Endothelial cell (in vitro differentiated cells): ENCODE measurements at regions not wholly inside any gene's neighbourhood (a gene's known extent, or its start where the extent isn't known, plus 50 kb on each side); places are given as distances from the start of the nearest gene placed in this dataset.

Experiments
- DNase-seq: peaks from one replicate; pipeline ENCODE4 v3.0.0; 2021; ENCODE audit warnings: low spot score
- H3K27ac Mint-ChIP-seq: one replicate; pipeline ENCODE4 v1.8.0; 2021; ENCODE audit warnings: mixed read lengths, inconsistent platforms; ENCODE audit not compliant: unreplicated experiment
- H3K27me3 Mint-ChIP-seq: one replicate; pipeline ENCODE4 v1.8.0; 2021; ENCODE audit warnings: mild to moderate bottlenecking, moderate library complexity, mixed read lengths, inconsistent platforms; ENCODE audit not compliant: unreplicated experiment
- H3K36me3 Mint-ChIP-seq: one replicate; pipeline ENCODE4 v1.8.0; 2021; ENCODE audit warnings: mild to moderate bottlenecking, low read depth, mixed read lengths, inconsistent platforms; ENCODE audit not compliant: unreplicated experiment
- H3K4me1 Mint-ChIP-seq: one replicate; pipeline ENCODE4 v1.8.0; 2021; ENCODE audit warnings: mild to moderate bottlenecking, mixed read lengths, inconsistent platforms; ENCODE audit not compliant: unreplicated experiment
- H3K4me3 Mint-ChIP-seq: one replicate; pipeline ENCODE4 v1.8.0; 2021; ENCODE audit warnings: mild to moderate bottlenecking, mixed read lengths, inconsistent platforms; ENCODE audit not compliant: unreplicated experiment
- H3K9me3 Mint-ChIP-seq: one replicate; pipeline ENCODE4 v1.8.0; 2021; ENCODE audit warnings: mixed read lengths, inconsistent platforms; ENCODE audit not compliant: unreplicated experiment
- TF ChIP-seq, protein P1 (sequence below): fragments of 200-600 bp; sonication (generic); IDR thresholded peaks from one replicate; pipeline ENCODE4 v1.5.0; 2021; ENCODE audit warnings: antibody characterized with exemption; ENCODE audit not compliant: unreplicated experiment

- TF ChIP-seq, protein P1, sequence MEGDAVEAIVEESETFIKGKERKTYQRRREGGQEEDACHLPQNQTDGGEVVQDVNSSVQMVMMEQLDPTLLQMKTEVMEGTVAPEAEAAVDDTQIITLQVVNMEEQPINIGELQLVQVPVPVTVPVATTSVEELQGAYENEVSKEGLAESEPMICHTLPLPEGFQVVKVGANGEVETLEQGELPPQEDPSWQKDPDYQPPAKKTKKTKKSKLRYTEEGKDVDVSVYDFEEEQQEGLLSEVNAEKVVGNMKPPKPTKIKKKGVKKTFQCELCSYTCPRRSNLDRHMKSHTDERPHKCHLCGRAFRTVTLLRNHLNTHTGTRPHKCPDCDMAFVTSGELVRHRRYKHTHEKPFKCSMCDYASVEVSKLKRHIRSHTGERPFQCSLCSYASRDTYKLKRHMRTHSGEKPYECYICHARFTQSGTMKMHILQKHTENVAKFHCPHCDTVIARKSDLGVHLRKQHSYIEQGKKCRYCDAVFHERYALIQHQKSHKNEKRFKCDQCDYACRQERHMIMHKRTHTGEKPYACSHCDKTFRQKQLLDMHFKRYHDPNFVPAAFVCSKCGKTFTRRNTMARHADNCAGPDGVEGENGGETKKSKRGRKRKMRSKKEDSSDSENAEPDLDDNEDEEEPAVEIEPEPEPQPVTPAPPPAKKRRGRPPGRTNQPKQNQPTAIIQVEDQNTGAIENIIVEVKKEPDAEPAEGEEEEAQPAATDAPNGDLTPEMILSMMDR: no peak
- no peak for DNase-seq
- H3K4me1 Mint-ChIP-seq: peaks cover 3% of the 10 kb centered on the region
- H3K36me3 Mint-ChIP-seq: no peaks in the 10 kb centered on the region
- H3K9me3 Mint-ChIP-seq: no peaks in the 10 kb centered on the region
- no peak overlapping the region for H3K27ac Mint-ChIP-seq
- no peaks in the 10 kb centered on the region for H3K27me3 Mint-ChIP-seq
- H3K4me3 Mint-ChIP-seq: no peak overlapping the region
These were observed 825.6 kb upstream of the HS6ST1 start for GRCh38 chr2:129144082-129144791.

DNA sequence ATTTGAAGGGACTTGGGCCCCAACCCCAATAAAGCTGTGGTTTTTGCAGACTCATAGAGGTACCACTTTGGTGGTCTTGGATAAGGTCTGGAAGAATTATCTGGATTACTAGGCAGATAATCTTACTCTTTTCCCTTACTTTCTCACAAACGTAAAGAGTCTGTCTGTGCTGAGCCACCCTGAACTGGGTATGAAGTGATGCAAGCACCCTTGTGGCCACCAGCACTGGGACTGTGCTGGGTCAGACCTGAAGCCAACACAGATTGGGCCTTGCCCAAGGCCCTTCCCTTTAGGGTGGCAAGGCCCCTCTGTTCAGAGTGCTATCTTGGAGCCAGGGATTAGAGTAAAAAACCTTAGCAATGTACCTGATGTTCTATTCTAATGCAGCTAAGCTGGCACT is 827.0 kb upstream of the RAB6C start:
- DNase-seq: no peak
- Mint-ChIP-seq H3K27ac (no peak overlapping the region), H3K27me3 (no peaks in the 10 kb centered on the region), H3K4me1 (no peaks in the 10 kb centered on the region), H3K4me3 (no peak overlapping the region), H3K9me3 (no peaks in the 10 kb centered on the region), H3K36me3 (no peaks in the 10 kb centered on the region)
- TF ChIP-seq, protein P1: no peak

GRCh38 chr2:129160879-129161278 is 818.6 kb upstream of the RAB6C start:
- no peaks in the 10 kb centered on the region for H3K36me3 Mint-ChIP-seq
- H3K9me3 Mint-ChIP-seq: no peaks in the 10 kb centered on the region
- H3K27ac Mint-ChIP-seq: no peak overlapping the region
- TF ChIP-seq, protein P1: no peak
- H3K4me3 Mint-ChIP-seq: no peak overlapping the region
- H3K4me1 Mint-ChIP-seq: peaks cover 3% of the 10 kb centered on the region
- no peaks in the 10 kb centered on the region for H3K27me3 Mint-ChIP-seq
- no peak for DNase-seq

DNA sequence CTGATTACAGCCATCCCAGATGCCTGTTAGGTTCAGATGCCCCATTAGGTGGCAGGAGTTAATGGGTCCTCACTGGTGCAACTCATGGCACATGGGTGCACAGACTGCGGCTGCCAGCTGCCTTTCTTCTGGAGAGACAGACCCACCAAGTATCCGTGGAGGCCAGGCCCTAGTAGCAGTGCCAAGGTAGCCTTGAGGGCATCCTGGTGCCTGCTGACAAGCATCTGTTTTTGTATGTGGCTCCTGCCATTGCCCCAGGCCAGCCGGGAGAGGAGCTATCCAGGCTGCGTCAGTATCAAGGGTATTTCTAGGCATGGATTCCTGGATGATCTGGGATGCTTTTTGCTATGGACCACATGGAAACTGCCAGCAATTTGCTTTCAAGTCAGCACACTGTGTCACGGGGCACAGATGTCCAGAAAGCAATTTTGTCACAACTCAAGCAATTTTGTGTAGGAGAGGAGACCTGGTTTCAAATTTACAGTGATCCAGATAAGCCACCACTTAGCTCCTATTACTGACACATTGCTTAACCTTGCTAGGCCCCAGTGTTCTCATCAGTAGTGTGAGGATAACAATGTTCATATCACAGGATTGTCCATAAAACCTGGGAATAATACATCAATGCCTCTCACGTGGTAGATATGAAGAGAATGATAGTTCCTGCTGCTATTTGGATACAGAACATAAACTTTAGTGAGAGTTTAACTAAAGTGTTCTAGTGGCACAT is 815.1 kb upstream of the RAB6C start:
- no peaks in the 10 kb centered on the region for H3K36me3 Mint-ChIP-seq
- H3K27ac Mint-ChIP-seq: no peak overlapping the region
- no peaks in the 10 kb centered on the region for H3K27me3 Mint-ChIP-seq
- H3K4me1 Mint-ChIP-seq: peaks cover 7% of the 10 kb centered on the region
- no peaks in the 10 kb centered on the region for H3K9me3 Mint-ChIP-seq
- DNase-seq: no peak
- H3K4me3 Mint-ChIP-seq: no peak overlapping the region
- TF ChIP-seq, protein P1: no peak

DNA sequence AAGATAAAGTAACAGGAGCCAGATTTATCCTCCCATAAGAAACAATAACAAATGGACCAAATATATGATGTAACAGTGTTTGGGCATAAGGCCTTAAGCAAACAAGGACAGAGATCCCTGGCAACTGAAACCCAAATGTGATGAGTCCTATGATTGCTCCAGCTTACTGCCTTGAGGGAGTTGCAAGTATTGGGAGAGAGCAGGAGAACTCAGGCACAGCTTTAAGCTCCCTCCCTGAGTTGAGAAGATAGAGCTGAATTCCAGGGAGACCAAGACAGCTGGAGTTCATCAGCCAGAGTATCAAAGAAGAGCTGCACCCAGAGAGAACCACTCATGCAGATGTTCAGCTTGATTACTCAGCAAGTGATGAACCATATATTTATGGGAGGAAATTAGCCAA is 814.5 kb upstream of the RAB6C start:
- no peak overlapping the region for H3K27ac Mint-ChIP-seq
- no peaks in the 10 kb centered on the region for H3K27me3 Mint-ChIP-seq
- no peak for DNase-seq
- TF ChIP-seq, protein P1: no peak
- no peaks in the 10 kb centered on the region for H3K36me3 Mint-ChIP-seq
- H3K9me3 Mint-ChIP-seq: no peaks in the 10 kb centered on the region
- H3K4me3 Mint-ChIP-seq: no peak overlapping the region
- H3K4me1 Mint-ChIP-seq: peaks cover 7% of the 10 kb centered on the region
